Stimulated activated CD4-positive, alpha-beta T cell treated with anti-CD3 and anti-CD28 coated beads, Interleukin-4, amount 100 ng/mL, for 4 hours (primary cell): ENCODE measurements at regions not wholly inside any gene's neighbourhood (a gene's known extent, or its start where the extent isn't known, plus 50 kb on each side); places are given as distances from the start of the nearest gene placed in this dataset.

Experiments used
- DNase-seq, 2 experiments: peaks; one replicate each; pipeline ENCODE4 v3.0.0-alpha.2; 2020

DNA sequence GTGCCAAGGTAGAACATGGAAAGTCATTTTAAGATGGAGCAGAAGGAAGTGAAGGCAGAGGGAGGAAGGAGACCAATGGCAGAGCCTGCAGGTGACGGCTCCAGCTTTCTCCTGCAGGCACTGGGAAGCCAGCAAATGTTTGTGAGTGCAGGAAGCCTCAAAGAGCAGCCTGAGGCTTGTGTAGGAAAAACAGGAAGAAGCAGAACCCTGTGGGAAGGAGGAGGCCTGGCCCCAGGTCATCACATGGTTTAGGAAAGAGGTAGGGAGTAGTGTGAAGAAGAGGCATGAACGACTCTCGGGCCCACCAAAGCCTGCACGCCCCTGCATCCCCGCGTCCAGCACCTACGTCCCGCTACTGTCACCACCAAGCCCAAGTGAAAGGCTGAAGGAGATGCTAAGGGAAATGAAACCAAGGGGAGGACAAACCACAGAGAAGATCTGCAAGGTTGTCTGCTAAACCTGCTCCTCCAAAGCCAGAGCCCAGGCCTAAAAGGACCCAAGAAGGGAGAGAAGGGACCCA is 151.5 kb downstream of the CHST1 start:
- no peak for DNase-seq

DNA sequence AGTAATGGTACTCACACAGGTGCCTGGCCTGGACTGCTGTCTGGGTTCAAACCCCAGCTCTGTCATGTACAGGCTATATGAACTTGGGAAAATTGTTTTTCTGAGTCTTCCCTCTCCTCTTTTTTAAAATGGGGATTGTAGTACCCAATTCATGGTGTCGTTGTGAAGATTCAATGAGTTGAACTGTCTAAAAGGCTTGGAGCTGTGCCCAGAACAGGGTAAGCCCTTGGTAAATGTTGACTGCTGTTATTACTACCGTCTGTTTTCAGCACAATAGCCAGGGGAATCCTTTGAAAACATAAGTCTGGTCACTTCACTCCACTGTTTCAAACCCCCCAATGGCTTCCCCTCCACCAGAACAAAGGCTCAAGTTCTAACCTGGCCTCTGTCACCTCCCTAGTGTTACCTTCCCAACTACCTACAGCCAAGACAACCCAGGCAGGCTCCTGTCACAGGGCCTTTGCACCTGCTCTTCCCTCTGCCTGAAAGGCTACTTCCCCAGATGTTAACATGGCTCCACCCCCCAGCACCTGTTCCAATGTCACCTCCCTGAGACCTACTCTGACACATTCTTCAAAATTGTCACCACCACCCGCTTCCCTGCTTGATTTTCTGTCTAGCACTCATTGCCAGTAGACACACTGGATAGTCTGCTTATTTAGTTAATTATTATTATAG is 152.8 kb downstream of the CHST1 start:
- DNase-seq: no peak

DNA sequence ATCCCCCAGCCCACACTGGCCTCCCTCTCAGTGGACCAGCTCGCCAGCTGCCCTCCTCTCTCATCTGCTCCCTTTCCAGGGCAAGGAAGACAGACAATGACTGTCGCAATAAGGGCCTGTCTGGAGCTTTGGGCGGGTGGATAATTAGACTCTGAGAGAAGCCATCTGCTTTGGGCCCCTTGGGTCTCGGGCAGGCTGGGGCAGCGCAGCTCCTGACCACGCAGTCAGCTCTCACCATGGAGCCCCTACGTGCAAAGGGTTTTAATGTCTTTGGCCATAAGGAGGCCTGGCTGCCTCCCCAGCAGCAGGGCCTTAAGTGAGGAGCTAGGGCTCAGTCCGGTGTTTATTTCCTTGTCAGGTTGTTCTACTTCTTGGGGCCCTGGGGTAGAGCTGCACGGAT is 153.9 kb downstream of the CHST1 start:
- DNase-seq: no peak

DNA sequence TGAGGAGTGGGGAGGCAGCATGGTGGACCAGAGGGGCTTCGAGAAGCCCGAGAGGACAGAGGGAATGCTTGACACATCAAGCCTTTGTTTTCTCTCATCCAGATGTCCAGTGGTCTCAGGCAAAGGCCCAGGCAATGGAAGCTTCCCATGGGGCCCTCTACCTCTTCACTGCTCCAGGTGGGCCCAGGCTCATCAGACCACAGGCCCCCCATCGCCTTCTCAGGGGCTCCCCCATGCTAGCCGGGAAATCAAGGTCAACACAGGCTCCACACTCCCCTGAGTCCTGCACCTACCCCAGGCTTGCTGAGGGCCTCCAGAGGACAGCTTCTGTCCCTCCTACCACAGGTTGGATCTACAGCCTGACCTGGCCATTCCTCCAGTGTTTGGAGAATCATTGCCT is 157.5 kb downstream of the CHST1 start:
- DNase-seq: no peak

DNA sequence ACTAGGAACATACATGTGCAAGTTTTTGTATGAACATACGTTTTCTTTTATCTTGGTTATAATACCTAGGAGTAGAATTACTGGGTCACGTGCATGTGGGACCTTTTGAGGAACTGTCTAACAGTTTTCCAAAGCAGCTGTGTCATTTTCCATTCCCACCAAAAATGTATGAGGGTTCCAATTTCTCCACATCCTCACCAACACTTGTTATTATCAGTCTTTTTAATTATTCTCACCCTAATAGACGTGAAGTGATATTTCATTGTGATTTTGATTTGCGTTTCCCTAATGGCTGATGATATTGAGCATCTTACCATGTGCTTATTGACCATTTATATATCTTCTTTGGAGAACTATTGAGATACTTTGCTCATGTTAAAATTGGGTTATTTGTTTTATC is 162.1 kb downstream of the CHST1 start:
- no peak for DNase-seq

DNA sequence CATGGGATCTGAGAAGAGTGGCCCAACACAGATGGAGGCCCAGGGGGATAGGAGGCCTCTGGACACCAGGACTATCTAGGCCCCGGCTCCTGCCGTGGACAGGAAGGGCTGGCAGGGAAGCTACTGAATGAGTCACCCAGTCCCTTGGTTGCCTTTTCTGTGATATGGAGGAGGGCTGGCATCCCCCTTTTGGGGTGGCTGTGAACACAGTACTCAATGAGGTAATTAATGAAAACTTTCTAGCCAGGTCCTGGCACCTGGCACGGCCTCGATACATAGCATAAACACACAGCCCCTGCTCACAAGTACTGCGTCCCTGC is 163.2 kb downstream of the CHST1 start:
- no peak for DNase-seq

DNA sequence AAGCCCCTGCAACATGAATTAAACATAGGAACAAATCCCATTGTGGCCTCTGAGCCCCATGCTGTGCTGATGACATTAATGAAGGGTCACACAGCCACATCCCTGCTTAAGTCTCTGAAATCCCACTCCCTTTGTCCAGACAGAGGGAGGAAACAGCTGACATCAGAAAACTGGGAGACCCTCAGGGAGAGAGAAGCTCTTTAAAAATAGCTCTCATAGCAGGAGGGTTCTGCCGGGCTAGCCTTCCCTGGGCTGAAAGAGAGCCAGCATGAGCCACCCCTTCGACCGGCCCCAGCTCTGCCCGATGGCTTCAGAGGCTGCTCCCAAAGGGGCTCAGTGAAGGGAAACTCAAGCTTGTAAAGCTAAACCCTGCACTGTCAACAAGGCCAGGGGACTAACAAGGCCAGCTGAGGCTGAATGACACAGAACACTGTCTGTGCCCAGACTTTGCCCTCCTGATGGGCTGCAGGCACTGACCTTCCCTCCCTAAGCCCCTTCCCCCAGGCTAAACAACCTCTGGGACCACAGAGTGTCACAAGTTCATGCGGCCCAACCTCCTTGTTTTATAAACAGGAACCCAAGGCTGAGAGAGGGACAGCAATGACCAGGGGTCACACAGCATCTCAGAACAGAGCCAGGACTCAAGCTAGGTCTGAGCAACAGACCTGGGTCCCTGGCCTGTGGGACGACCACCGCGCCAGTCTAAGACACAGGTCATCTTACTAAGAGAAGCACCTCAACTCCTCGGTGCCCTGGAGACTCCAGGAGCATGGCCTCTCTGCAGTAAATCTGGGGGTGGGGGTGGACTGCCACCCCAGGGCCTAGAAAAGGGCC is 163.8 kb downstream of the CHST1 start:
- no peak for DNase-seq

DNA sequence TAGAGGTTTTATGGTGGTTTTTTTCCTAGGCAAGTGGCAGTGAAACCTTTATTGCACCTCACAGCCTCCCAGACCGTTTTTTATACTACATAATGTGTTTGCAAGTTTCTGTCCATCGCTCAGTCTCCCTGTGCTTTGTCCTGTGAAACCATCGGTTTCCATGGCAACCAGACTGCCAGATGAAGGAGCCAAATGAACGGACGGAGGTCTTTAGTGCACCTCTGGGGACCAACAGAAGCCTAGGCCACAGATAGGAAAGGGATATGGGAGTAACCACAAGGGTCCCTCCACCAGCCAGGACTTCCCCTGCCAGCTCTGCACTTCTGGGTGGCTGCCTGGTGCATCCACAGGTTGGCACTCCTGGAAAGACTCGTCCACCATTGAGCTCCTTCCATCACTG is 165.0 kb downstream of the CHST1 start:
- no peak for DNase-seq

DNA sequence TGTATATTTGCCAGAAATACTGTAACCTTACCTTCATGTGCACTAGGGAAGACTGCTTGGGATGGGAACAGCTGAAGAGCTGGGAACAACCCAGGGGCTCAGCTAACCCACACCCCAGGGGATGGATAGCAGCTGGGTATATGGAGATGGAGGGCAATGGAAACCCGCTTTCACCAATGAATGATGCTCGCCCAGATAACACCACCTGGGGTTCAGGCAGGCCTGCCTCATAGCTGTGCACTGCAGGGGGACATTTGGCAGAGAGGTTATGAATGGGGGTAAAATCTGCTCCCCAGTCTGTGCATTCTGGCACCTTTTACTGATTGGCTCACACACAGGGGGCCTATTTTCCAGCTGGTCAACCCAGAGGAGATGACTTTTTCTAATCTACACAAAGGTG is 170.7 kb downstream of the CHST1 start:
- DNase-seq: no peak

DNA sequence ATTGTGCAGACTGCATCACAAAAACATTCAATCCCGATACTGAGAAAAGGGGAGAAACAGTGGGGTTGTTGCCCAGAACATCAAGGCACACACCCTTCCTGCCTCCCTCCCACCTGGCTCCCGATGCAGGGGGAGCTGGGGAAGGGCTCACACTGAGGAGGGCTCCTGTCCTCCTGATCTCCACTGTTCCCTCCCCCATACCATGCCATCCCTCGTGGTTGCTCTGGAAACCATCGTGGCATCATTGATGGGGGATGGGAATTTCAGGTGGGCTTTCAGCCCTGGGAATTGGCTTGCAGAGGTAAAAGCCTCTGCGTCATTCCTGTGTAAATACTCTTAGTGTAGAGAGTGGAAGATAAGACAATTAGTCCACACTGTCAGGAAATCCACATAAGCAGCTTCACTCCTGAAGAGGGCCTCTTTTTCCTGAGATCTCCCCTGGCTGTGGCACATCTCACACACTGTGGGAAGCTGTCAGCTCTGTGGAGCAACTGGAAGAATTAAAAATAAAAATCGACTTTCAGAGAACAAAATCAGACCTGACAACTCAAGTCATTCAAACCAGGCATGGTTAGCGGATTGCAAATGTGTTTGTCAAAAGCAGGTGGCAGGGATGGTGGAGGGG is 176.0 kb downstream of the CHST1 start:
- no peak for DNase-seq

DNA sequence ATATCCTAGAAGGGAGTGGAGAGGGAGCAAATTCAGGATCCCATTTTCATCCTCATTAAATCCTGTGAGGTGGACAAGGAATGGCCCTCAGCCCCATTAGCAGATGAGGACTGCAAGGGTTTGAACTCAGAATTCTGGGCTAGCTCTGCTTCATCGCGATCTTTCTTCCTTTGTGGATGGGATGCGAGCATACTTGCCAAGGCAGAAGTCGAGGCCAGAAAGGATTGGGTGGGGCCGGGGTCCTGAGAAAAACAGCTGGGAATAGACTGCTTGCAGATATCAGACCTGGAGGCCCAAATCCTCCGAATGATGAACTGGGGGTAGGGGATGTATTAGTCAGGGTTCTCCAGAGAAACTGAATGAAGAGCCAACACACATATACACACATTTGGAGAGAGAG is 179.0 kb downstream of the CHST1 start:
- no peak for DNase-seq

DNA sequence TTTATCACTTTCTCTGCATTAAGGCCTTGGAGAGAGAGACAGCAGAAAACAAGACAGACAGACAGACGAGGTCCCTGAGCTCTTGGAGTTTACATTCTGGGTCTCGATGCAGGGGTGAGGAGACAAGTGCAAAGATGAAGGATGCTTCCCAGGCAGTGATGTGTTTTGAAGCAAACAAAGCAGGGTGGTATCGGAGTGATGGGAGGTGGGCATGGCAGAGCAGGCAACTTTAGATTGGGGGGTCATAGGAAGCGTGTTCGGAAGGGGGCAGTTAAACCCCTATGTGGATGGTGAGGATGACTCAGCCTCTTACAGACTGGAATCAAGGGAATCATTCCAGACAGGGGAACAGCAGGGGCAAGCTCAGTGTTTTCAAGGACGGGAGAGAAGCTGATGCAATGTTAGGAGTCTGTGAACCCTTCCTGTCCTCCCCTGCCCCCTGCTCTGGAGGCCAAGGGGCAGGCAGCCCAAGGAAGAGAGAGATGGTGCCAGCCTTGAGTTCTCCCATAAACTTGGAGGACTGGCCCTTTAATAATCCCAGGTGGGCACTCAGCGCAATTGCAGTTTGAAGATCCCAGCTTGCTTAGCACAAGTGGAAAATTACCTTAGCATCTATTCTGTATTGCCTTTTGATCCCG is 180.2 kb downstream of the CHST1 start:
- no peak for DNase-seq

DNA sequence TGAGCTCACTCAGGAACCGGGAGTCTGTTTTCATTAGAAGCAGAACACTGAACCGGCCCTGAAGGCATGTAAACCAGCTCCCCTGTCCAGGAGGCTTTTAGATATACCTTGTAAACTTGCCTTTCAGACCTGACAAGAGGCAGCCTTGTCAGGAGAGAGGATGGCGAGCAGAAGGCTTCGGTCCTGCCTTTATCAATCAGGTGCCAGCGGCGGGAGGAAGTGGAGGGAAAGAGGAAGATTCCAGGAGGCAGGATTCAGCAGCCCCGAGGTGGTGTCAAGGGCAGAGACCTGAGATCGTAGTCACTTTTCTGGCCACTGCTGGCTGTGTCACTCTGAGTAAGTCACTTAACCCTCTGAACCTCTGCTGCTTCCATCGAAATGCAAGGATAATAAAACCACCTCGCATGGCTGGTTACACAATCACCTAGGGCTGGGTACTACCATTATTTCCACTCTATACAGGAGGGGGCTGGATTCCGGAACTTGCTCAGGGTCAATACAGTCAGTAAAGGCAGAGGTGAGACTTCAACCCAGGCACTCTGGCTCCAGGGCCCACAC is 181.0 kb downstream of the CHST1 start:
- no peak for DNase-seq

DNA sequence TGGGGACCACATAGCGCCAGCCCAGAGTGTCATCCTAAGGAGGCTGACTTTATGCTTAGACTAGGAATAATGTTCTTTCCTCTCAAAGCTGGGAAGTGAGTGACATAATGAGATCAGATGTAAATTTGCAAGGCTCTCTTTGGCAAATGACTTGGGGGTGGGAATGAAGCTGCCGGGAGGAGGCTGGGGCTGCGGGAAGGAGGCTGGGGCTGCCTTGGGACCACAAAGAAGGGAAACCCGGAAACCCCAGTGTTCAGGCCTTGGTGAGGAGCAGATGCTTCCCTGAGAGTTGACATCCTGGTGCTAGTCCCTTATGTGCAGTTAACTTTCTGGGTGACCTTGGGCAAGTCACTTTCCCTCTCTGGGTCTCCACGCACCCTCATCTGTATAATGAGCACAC is 182.0 kb downstream of the CHST1 start:
- DNase-seq: no peak

DNA sequence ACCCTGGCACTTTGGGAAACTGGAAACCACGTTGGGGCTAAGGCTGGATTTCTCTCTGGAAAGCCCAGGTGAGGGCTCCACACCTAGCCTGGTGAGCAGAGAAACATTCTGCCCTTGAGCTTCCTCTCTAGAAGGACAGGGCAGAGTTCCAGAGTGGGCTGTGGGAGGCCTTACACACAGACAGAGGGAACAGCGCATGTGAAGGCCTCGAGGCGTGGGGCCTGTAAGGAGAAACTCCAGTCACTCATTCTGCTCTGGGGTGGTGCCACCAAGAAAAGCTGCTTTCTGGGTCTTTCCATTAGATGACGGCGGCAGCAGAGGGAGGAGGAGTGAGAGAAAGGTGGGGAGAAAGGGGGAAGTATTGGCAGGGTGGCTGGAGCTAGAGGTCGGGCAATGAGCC is 183.1 kb downstream of the CHST1 start:
- no peak for DNase-seq

DNA sequence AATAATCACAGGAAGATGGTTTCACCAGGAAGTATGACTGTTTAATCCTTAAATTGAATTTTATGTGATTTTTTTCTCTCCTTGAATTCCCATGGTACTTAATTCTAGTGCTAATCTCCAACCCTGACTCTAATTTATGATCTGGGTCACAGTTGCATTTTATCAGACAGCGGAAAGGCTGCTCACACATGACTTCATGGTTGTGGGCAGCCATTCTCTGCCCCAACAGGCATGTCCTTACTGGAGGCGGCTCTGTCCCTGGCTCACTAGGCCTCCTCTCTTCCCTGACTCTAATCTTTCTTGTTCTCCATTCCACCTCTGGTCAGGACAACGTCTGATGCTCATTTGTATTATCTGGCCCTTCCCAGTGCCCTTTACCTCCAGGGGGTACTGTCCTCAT is 184.4 kb downstream of the CHST1 start:
- no peak for DNase-seq

DNA sequence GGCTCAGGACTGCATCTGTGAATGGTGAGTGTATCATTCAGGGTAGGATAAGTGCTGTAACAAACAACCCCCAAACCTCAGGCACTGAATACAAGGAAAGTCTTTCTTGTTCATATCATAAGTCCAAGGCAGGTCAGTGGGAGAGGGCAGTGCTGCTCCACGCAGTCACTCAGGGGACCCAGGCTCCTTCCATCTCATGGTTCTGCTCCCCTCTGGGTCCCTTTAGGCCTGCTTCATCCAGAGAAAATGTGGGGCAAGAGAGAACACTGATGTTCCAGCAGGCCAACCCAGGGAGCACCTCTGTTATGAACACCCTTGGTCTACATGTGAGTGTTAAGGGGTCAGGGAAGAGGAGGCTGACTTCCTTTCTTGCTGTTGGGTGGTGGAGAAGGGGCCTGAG is 187.8 kb downstream of the CHST1 start:
- DNase-seq: no peak

DNA sequence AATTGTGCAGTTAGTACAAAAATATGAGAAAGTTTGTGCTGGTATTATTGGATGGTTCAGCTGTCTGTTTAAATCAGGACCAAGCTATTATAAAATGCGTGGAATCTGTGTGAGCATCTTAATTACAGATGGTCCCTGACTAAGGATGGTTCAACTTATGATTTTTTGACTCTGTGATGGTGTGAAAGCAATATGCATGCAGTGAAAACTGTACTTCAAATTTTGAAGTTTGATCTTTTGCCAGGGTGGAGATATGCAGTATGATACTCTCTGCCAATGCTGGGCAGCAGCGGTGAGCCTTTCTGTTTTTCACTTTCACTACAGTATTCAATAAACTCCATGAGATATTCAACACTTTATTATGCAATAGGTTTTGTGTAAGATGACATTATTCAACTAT is 189.3 kb downstream of the CHST1 start:
- no peak for DNase-seq

DNA sequence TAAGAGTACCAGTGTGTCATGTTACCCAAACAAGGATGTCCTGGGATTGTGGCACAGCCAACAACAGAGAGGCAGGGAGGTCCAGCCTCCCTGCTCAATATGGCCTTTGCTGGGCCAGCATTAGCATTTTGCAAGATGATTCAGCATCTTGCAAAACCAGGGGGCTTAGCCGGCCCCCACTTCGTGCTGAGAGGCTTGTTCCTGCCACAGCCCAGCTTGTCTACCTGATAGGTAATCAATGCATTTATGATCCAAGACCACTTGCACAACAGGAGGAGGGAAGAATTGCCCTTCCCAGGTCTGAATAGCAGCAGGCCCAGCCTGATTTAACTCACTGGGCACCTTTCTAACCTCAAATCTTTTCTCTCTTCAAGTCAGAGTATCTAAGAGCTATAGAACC is 189.0 kb upstream of the SYT13 start:
- no peak for DNase-seq

DNA sequence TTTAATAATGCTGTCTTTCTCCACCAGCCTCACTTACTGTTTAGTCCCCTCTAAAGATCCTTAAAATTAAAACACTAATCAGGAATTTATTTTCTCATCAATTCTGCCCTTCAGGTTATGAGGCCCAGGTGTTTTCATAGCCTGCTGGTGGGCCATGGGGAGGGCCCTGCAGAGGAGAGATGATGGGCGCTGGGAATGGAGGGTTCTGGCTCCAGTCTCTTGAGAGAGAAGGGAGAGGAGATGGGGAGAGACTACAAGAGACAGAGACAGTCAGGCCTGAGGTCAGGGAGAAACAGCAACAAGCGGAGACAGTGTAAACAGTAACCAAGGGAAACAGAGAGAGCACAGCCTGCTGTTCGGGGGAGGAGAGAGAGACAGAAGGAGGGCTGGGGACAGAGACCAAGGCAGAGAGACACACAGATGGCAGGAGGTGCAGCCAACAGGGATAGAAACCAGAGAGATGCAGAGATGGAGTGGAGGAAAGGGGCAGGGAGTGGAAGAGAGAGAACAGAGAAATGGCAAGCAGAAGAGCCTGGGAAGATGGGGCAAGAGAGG is 187.3 kb upstream of the SYT13 start:
- no peak for DNase-seq

DNA sequence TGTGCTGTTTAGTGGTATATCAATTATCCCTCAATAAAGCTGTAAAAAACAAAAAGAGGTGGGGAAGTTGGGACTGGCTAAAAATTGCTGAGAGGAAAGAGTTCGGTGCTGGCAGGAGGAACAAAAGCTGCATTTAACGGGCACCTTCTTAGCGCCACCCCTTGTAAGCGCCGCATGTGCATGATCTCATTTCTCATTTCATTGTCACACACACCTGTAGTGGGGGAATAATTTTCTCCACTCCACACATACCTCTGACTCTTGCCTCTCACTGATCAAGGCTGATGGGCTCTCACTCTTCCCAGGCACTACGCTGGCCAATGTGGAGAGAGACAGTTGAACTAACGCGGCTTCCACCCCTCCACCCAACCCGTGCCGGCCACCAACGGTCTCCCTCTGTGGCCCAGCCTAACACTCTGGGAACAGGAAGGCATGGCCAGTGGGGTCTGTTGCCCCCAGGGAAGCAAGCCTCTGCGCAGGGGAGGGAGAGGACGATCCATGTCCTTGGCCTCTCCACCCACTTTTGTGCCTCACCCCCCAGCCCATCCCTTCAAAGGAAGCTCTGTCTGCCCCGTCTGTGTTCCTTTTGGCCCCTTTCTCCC is 186.7 kb upstream of the SYT13 start:
- DNase-seq: no peak

DNA sequence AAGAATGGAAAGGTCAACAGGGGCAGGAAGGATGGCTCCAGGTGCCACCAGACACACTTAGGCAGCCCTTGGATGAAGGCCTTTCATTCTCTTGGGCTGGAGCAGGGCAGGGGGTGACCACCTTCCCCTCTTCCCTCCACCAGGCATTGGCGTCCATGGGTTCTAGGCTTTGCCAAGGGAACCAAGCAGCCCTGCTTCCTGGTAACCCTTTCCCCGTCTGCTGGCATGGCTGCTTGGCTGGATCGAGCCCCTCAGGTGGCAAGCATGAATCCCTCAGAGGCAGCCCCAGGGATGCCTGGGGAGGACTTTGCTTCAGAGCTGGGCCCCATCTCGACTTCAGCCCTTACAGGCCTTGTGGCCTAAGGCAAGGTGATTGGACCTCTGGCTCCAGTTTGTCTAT is 185.1 kb upstream of the SYT13 start:
- DNase-seq: no peak

DNA sequence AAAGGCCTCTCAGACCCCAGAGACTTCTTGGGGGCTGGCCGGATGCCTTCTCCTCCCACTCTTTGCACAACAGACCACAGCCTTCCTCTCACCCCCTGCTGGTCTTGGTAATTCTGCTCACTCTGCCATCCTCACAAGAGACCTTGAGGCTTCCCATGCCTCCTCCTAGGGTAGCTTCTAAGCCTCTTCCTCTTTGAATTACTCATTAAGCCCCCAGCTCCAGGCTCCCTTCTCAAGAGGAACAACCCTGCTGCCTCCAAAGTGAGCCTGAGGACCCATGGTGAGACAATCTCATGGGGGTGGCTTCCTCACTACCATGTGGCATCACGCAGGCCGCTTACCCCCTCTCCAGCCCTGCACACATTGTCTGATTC is 184.6 kb upstream of the SYT13 start:
- DNase-seq: no peak
